LHCN-M2 (cell line): ENCODE measurements at regions not wholly inside any gene's neighbourhood (a gene's known extent, or its start where the extent isn't known, plus 50 kb on each side); places are given as distances from the start of the nearest gene placed in this dataset.
"Not testable (repeated sequence)": the region's sequence is repeated elsewhere in the genome, so short reads cannot be mapped to it uniquely, and the experiment has no call there.

Experiments
- DNase-seq: peaks from one replicate; pipeline ENCODE4 v3.0.0-alpha.2; 2012; ENCODE audit warnings: low read depth

- DNase-seq, result no peak
Observed at GRCh38 chr2:186379052-186379451, 107.0 kb upstream of the ZC3H15 start.

DNA sequence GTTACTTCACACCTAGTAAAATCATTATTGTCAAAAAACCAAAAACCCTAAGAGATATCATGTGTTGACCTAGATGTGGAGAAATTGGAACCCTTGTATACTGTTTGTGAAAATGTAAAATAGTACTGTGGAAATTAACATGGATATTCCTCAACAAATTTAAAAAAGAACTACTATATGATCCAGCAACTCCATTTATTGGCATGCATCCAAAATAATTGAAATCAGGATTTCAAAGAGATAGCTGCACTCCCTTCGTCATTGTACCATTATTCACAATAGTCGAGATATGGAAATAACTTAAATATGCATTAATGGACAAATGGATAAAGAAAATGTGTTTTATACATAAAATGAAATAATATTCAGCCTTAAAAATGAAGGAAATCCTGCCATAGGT is 105.3 kb upstream of the ZC3H15 start:
- no peak for DNase-seq

DNA sequence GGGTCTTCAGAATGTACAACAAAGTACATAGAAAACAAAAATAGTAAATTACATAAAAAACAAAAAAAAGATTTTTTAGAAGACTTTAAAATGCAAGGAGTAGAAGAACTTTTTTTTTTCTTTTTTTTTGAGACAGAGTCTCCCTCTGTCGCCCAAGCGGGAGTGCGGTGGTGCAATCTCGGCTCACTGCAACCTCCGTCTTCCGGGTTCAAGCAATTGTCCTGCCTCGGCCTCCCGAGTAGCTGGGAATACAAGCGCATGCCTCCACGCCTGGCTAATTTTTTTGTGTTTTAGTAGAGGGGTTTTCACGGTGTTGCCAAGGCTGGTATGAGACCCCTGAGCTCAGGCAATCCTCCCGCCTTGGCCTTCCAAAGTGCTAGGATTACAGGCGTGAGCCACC is 104.5 kb upstream of the ZC3H15 start:
- DNase-seq, result no peak

DNA sequence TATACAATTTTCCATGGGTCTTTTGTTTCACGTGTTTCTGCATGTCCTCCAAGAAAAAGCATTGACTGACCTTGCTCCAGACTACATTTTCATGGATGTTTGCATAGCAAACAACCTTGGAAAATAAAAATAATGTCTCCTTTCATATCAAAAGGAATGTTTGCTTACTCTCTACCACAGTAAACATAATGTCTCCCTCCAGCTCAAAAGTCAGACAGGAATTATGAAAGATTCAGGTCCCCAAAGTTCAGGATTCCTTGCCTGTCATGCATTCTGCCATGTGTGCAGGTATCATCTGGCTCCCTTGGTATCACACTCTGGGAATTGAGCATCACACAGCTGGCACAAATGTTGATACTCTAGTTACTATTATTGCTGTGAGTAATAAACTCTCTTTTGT is 103.1 kb upstream of the ZC3H15 start:
- DNase-seq, result no peak

DNA sequence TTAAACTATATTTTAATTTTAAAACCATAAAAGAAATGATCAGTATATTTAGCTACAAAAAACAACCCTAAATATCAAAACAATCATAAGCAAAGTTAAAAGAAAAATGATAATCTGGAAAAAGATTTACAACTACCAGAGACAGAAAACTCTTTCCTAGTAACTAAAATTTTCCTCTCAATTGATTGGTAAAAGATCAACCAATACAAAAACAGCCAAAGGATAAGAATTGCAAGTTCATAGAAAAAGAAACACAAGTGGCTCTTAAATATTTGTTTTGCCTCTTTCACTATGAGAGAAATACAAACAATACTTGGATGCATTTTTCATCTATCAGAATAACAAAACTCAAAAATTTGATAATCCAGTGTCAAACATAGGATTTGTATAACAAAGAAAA is 101.8 kb upstream of the ZC3H15 start:
- no peak for DNase-seq

DNA sequence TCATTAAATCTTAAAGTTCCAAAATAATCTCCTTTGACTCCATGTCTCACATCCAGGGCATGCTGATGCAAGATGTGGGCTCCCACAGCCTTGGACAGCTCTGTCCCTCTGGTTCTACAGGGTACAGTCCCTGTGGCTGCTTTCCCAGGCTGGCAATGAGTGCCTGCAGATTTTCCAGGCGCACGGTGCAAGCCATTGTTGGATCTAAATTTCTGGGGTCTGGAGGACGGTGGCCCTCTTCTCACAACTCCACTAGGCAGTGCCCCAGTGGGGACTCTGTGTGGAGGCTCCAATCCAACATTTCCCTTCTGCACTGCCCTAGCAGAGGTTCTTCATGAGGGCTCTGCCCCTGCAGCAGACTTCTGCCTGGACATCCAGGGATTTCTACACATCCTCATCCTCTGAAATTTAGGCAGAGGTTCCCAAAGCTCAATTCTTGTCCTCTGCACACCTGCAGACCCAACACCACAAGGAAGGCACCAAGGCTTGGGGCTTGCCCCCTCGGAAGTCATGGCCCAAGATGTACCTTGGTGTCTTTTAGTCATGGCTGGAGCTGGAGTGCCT is 100.3 kb upstream of the ZC3H15 start:
- not testable (repeated sequence) for DNase-seq

- DNase-seq, result no peak
Observed at GRCh38 chr2:186399082-186399644, 86.9 kb upstream of the ZC3H15 start.

GRCh38 chr2:186405842-186406241 is 80.2 kb upstream of the ZC3H15 start:
- no peak for DNase-seq

DNA sequence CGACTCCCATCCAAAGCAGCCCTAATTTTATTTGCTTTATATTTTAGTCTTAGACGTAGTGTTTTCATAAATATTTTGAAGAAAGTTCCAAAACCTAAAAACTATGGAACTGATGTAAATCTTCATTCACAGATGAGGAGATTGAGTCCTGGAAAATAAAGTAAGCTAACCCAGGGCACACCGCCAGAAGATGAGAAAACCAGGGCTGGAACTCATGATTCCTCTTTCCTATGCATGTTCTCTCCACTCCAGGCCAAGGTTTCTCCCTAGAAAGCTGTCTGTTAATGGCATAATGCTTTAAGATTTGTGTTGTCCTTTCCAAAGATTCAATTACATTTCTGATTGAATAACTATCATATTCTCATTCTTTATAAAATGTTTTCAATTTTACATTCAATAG is 78.4 kb upstream of the ZC3H15 start:
- DNase-seq, result no peak

DNA sequence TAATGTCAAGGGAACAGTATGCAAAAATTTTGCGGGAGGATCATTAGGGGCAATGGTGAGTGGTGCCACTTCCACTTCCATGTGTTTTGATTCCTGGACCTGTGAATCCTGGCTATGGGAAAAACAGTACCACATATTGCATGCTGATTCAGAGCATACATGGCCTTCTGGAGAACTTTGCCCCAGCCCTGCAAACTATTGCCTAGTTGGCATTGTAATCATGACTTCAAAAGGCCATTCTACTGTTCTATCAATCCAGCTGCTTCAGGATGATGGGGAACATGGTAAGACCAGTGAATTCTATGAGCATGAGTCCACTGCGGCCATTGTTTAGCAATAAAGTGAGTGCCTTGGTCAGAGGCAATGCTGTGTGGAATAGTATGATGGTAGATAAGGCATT is 75.3 kb upstream of the ZC3H15 start:
- no peak for DNase-seq

- DNase-seq, result peak; percentile 99
Observed at GRCh38 chr2:186422226-186422625, 63.8 kb upstream of the ZC3H15 start.

DNA sequence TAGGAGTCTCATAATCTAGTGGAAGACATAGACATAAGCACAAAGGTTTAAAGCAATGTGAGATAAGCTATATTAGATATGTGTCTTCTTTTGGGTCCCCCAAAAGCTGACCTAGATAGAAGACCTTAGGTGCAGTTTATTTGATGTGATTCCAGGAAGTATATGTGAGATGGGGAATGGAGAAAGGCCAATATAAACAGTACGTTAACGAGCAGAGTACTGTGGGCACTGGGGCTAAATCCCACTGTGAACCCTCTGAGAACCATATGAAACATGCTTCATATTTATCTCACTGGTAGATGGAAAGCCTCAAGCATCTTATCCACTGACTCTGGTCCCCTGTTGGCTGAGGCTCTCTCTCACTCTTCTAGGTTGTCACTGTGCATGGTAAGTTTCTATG is 62.6 kb upstream of the ZC3H15 start:
- DNase-seq, result no peak

- no peak for DNase-seq
Observed at GRCh38 chr2:186424265-186424664, 61.8 kb upstream of the ZC3H15 start.

- DNase-seq, result no peak
Observed at GRCh38 chr2:186425576-186425975, 60.5 kb upstream of the ZC3H15 start.

DNA sequence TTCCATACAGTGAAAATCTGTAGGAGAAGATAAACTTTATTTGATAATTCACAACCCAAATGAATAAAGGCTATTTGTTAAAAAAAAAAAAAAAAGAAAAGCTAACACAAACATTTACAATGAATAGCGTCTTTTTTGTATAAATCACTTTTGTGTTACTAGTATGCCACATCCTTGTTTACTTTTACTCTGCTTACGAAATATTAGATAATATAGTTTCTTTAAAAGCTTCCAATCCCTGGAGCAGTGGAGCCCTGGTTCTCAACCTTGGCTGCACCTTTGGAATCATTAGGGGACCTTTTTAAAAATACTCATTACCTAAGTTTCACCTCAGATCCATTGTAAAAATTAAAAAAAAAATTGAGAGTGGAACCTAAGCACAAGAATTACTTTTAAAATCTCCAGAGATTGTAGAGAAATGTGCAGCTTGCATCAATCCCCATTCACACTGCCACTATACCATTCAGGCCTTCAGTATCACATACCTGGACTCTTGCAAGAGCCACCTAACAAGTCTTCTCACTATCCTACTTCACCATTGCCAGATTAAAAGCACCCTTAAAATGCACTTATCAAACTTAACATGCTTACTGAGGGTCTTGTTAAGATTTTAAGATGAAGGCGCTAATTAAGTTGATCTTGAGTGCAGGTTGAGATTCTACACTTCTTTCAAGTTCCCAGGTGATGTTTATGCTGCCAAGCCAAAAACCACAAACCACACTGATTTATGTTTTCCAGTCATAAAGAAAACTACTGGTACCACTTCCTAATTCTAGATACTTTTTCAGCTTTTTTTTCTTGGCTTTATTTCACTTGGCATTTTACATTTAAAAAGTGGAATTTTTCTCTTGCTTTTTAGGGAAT is 59.7 kb upstream of the ZC3H15 start:
- no peak for DNase-seq

GRCh38 chr2:186427017-186427350 is 59.1 kb upstream of the ZC3H15 start:
- not testable (repeated sequence) for DNase-seq

DNA sequence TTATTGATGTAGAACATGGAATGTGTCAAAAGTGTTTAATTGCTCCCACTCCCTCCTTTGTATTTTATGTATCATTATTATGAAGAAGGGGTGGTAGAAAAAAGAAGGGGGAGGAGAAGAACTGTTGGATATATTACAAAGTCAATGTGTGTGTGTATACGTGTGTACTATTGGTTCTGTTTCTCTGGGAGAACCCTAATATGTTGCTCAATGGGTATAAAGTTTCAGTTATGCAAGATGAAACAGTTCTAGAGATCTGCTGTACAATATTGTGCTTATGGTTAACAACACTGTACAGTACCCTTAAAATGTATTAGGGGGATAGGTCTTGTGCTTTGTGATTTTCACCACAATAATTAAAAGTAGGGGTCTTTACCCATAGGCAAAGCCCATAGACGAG is 58.1 kb upstream of the ZC3H15 start:
- DNase-seq, result no peak

GRCh38 chr2:186429104-186429503 is 57.0 kb upstream of the ZC3H15 start:
- peak; percentile 22 for DNase-seq

GRCh38 chr2:186431306-186431705 is 54.8 kb upstream of the ZC3H15 start:
- DNase-seq, result no peak

GRCh38 chr2:186433040-186433439 is 53.0 kb upstream of the ZC3H15 start:
- DNase-seq, result no peak

GRCh38 chr2:186433777-186434432 is 52.2 kb upstream of the ZC3H15 start:
- no peak for DNase-seq
